ENCODE measurements at regions not wholly inside any gene's neighbourhood (a gene's known extent, or its start where the extent isn't known, plus 50 kb on each side); places are given as distances from the start of the nearest gene placed in this dataset.
A peak's percentile ranks its signal among the peaks of the same experiment; 100 is the strongest.

GRCh38 chr1:233513431-233513830, 100.5 kb upstream of the KCNK1 start:
- TF ChIP-seq CTCF (IDR thresholded peaks at IDR 0.05; ENCODE audit: unreplicated experiment): no peak
- no peak for DNase-seq (ENCODE audit: low spot score)
- Mint-ChIP-seq H3K27ac (ENCODE audit: unreplicated experiment) (no peak overlapping the region), H3K36me3 (ENCODE audit: low read depth, unreplicated experiment) (no peaks in the 10 kb centered on the region), H3K4me3 (ENCODE audit: unreplicated experiment) (no peak overlapping the region), H3K27me3 (ENCODE audit: unreplicated experiment) (no peaks in the 10 kb centered on the region), H3K4me1 (ENCODE audit: unreplicated experiment) (peaks cover 4% of the 10 kb centered on the region), H3K9me3 (ENCODE audit: unreplicated experiment) (no peaks in the 10 kb centered on the region)

- TF ChIP-seq CTCF (IDR thresholded peaks at IDR 0.05; ENCODE audit: unreplicated experiment): no peak
- peaks cover 2% of the 10 kb centered on the region for H3K27me3 Mint-ChIP-seq (ENCODE audit: unreplicated experiment)
- H3K4me3 Mint-ChIP-seq (ENCODE audit: unreplicated experiment): no peak overlapping the region
- no peak for DNase-seq (ENCODE audit: low spot score)
- H3K4me1 Mint-ChIP-seq (ENCODE audit: unreplicated experiment): peaks cover 9% of the 10 kb centered on the region
- H3K27ac Mint-ChIP-seq (ENCODE audit: unreplicated experiment): no peak overlapping the region
- no peaks in the 10 kb centered on the region for H3K36me3 Mint-ChIP-seq (ENCODE audit: low read depth, unreplicated experiment)
- H3K9me3 Mint-ChIP-seq (ENCODE audit: unreplicated experiment): no peaks in the 10 kb centered on the region
Observed at GRCh38 chr1:233514946-233515391, 98.9 kb upstream of the KCNK1 start.

GRCh38 chr1:233516732-233517131, 97.2 kb upstream of the KCNK1 start:
- no peaks in the 10 kb centered on the region for H3K36me3 Mint-ChIP-seq (ENCODE audit: low read depth, unreplicated experiment)

GRCh38 chr1:233518344-233518743, 95.6 kb upstream of the KCNK1 start:
- Mint-ChIP-seq H3K4me3 (ENCODE audit: unreplicated experiment) (no peak overlapping the region), H3K4me1 (ENCODE audit: unreplicated experiment) (peaks cover 12% of the 10 kb centered on the region), H3K27ac (ENCODE audit: unreplicated experiment) (peak overlapping the region; percentile 71), H3K9me3 (ENCODE audit: unreplicated experiment) (no peaks in the 10 kb centered on the region), H3K36me3 (ENCODE audit: low read depth, unreplicated experiment) (no peaks in the 10 kb centered on the region), H3K27me3 (ENCODE audit: unreplicated experiment) (peaks cover 2% of the 10 kb centered on the region)
- TF ChIP-seq CTCF (IDR thresholded peaks at IDR 0.05; ENCODE audit: unreplicated experiment): peak; percentile 88
- peak; percentile 72 for DNase-seq (ENCODE audit: low spot score)

More at GRCh38 chr1:233516732-233517131, 97.2 kb upstream of the KCNK1 start:
- DNase-seq (ENCODE audit: low spot score): no peak
- Mint-ChIP-seq H3K4me1 (ENCODE audit: unreplicated experiment) (peaks cover 9% of the 10 kb centered on the region), H3K4me3 (ENCODE audit: unreplicated experiment) (no peak overlapping the region), H3K9me3 (ENCODE audit: unreplicated experiment) (no peaks in the 10 kb centered on the region), H3K27ac (ENCODE audit: unreplicated experiment) (no peak overlapping the region), H3K27me3 (ENCODE audit: unreplicated experiment) (peaks cover 2% of the 10 kb centered on the region)
- no peak for TF ChIP-seq CTCF (IDR thresholded peaks at IDR 0.05; ENCODE audit: unreplicated experiment)

GRCh38 chr1:233520261-233521191, 93.4 kb upstream of the KCNK1 start:
- Mint-ChIP-seq H3K9me3 (ENCODE audit: unreplicated experiment) (no peaks in the 10 kb centered on the region), H3K4me1 (ENCODE audit: unreplicated experiment) (peaks cover 12% of the 10 kb centered on the region), H3K36me3 (ENCODE audit: low read depth, unreplicated experiment) (no peaks in the 10 kb centered on the region), H3K27ac (ENCODE audit: unreplicated experiment) (no peak overlapping the region), H3K27me3 (ENCODE audit: unreplicated experiment) (peaks cover 2% of the 10 kb centered on the region), H3K4me3 (ENCODE audit: unreplicated experiment) (no peak overlapping the region)
- no peak for DNase-seq (ENCODE audit: low spot score)
- TF ChIP-seq CTCF (IDR thresholded peaks at IDR 0.05; ENCODE audit: unreplicated experiment): no peak

Data from endothelial cell (in vitro differentiated cells).